PC-9 (cell line): ENCODE measurements at regions not wholly inside any gene's neighbourhood (a gene's known extent, or its start where the extent isn't known, plus 50 kb on each side); places are given as distances from the start of the nearest gene placed in this dataset.

Experiments
- EZH2 ChIP-seq: fragments of 200-600 bp; sonication (generic); IDR thresholded peaks from 2 replicates; pipeline ENCODE4 v1.8.0; 2017; ENCODE audit warnings: antibody characterized with exemption, low read depth
- TF ChIP-seq, protein P1 (sequence below): fragments of 200-600 bp; sonication (generic); conservative IDR thresholded peaks from 2 replicates; pipeline ENCODE4 v1.6.1; 2017; ENCODE audit warnings: mixed run types, antibody characterized with exemption, mild to moderate bottlenecking, moderate library complexity

DNA sequence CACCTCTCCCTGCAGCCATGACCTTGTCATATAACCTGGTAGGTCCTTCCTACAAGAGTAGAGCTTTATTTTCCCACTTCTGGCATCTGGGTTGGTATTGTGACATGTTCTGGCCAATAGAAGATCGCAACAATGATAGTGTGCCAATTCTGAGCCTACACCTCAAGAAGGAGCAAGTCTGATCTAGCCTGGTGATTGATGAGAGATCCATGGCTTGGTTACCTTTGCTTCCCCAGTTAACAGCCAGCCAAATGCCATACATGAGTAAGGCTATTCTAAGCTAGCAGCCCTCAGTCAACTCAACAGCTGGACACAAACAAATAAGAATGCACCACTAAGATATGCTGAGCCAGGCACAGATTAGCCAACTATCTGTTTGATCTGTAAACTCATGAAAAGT lies 226.7 kb downstream of the LMO4 start:
- TF ChIP-seq, protein P1, sequence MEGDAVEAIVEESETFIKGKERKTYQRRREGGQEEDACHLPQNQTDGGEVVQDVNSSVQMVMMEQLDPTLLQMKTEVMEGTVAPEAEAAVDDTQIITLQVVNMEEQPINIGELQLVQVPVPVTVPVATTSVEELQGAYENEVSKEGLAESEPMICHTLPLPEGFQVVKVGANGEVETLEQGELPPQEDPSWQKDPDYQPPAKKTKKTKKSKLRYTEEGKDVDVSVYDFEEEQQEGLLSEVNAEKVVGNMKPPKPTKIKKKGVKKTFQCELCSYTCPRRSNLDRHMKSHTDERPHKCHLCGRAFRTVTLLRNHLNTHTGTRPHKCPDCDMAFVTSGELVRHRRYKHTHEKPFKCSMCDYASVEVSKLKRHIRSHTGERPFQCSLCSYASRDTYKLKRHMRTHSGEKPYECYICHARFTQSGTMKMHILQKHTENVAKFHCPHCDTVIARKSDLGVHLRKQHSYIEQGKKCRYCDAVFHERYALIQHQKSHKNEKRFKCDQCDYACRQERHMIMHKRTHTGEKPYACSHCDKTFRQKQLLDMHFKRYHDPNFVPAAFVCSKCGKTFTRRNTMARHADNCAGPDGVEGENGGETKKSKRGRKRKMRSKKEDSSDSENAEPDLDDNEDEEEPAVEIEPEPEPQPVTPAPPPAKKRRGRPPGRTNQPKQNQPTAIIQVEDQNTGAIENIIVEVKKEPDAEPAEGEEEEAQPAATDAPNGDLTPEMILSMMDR: no peak
- no peak for TF ChIP-seq EZH2
